ENCODE measurements at regions not wholly inside any gene's neighbourhood (a gene's known extent, or its start where the extent isn't known, plus 50 kb on each side); places are given as distances from the start of the nearest gene placed in this dataset.

GRCh38 chr10:78557433-78557925 lies 511.3 kb upstream of the ZMIZ1 start:
- Histone ChIP-seq H3K4me2 (ENCODE audit: low read length) (no peak overlapping the region), H3K9me2 (ENCODE audit: insufficient read depth) (no peaks in the 10 kb centered on the region), H3K9me3 (ENCODE audit: control insufficient read depth in 1 of 2, insufficient read depth in 1 of 2, low read depth in 1 of 2, low read length in 2 of 2) (no peaks in the 10 kb centered on the region), H3K79me2 (ENCODE audit: insufficient read depth, low read length) (no peaks in the 10 kb centered on the region), H3K4me1 (ENCODE audit: control insufficient read depth in 1 of 2, insufficient read depth in 2 of 2, low read length in 2 of 2) (no peaks in the 10 kb centered on the region), H3K4me3 (replicated peaks in 1 of 2; ENCODE audit: low read depth in 1 of 2, low read length in 2 of 2) (no peak overlapping the region), H4K20me1 (ENCODE audit: insufficient read depth) (no peaks in the 10 kb centered on the region), H3K36me3 (ENCODE audit: control insufficient read depth in 1 of 2, insufficient read depth in 2 of 2, low read length in 2 of 2) (no peaks in the 10 kb centered on the region), H3K9ac (ENCODE audit: low read length) (no peak overlapping the region), H2AFZ (ENCODE audit: low read depth, low read length, poor library complexity, severe bottlenecking) (no peak overlapping the region), H3K27me3 (ENCODE audit: insufficient read depth, low read length) (peaks cover 4% of the 10 kb centered on the region; the same call in 1 of the 2 replicates), H3K27ac (ENCODE audit: low read depth, low read length) (no peak overlapping the region)
- ChIA-PET CTCF (no interaction called here), RAD21 (ENCODE audit: low non-redundant PET in 1 of 2, low total read pairs in 2 of 2, uncharacterized antibody in 2 of 2, unreplicated experiment in 2 of 2) (no interaction called here), POLR2A (no interaction called here)
- no TSS peak for BruUV-seq (replicated peaks)
- ATAC-seq (no peak), DNase-seq (ENCODE audit: low read depth, low spot score) (no peak)
- intact Hi-C loops (cut with micrococcal nuclease), result no loop called here
- TF ChIP-seq REST (IDR thresholded peaks at IDR 0.05; ENCODE audit: low read depth), result no peak
- TF ChIP-seq ZFX (IDR thresholded peaks at IDR 0.05), result no peak
- no peak for TF ChIP-seq TCF7L2 (IDR thresholded peaks at IDR 0.05; ENCODE audit: borderline replicate concordance, extremely low read depth, insufficient read depth, insufficient read length)
- TF ChIP-seq EGR1 (IDR thresholded peaks at IDR 0.05; ENCODE audit: low read depth), result no peak
- TF ChIP-seq ATF3 (IDR thresholded peaks at IDR 0.05), result no peak
- TF ChIP-seq JUND (IDR thresholded peaks at IDR 0.05), result no peak
- TF ChIP-seq CEBPB (IDR thresholded peaks at IDR 0.05; ENCODE audit: low read depth), result no peak
- no peak for TF ChIP-seq CTCF (IDR thresholded peaks at IDR 0.05 in 2 of 3, conservative IDR thresholded peaks at IDR 0.05 in 1 of 3; ENCODE audit: borderline replicate concordance in 1 of 3, insufficient read depth in 1 of 3, low read depth in 2 of 3, low read length in 2 of 3)
- no peak for TF ChIP-seq POLR2AphosphoS5 (IDR thresholded peaks at IDR 0.05; ENCODE audit: low read depth, low read length)
- TF ChIP-seq RAD21 (IDR thresholded peaks at IDR 0.05; ENCODE audit: low read depth), result no peak
- TF ChIP-seq YY1 (IDR thresholded peaks at IDR 0.05; ENCODE audit: extremely low read depth, insufficient replicate concordance, low read depth, low read length), result no peak
- no peak for TF ChIP-seq ELF1 (IDR thresholded peaks at IDR 0.05; ENCODE audit: borderline replicate concordance, low read depth)

All from HCT116 (cell line).